ENCODE measurements at regions not wholly inside any gene's neighbourhood (a gene's known extent, or its start where the extent isn't known, plus 50 kb on each side); places are given as distances from the start of the nearest gene placed in this dataset.

DNA sequence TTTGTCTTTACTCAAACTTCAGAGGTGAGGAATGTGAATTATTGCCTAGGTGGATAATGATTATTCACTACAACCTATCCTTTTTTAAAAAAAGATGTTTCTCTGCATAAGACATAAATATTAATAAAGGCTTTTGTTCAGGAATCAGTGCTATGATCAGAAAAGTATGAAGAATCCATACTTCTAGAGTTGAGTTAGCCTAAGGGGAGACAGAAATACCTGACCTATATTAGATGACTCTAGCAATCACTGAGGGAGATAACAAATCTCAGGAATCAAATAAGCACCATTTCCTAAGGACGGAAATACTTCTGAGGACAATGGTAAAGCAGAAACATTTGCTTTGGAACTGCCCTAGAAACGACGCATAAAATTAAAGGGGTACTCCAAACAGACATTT lies 763.8 kb downstream of the GBE1 start:
- ATAC-seq (no peak), DNase-seq (no peak)
- Histone ChIP-seq H3K27ac (no peak overlapping the region), H3K4me3 (no peak overlapping the region), H3K36me3 (no peaks in the 10 kb centered on the region), H3K27me3 (no peaks in the 10 kb centered on the region), H3K9me3 (peaks cover 0 to 3% (median 0%) of the 10 kb centered on the region in 12 donors), H3K4me1 (no peaks in the 10 kb centered on the region)
- 67 to 78% (median 70%) methylated on average over 3 of the region's 3 CpGs for WGBS, 4 donors
- intact Hi-C loops (cut with DNase I): no loop called here
- TF ChIP-seq POLR2A (IDR thresholded peaks at IDR 0.05): no peak
- TF ChIP-seq, protein P1, sequence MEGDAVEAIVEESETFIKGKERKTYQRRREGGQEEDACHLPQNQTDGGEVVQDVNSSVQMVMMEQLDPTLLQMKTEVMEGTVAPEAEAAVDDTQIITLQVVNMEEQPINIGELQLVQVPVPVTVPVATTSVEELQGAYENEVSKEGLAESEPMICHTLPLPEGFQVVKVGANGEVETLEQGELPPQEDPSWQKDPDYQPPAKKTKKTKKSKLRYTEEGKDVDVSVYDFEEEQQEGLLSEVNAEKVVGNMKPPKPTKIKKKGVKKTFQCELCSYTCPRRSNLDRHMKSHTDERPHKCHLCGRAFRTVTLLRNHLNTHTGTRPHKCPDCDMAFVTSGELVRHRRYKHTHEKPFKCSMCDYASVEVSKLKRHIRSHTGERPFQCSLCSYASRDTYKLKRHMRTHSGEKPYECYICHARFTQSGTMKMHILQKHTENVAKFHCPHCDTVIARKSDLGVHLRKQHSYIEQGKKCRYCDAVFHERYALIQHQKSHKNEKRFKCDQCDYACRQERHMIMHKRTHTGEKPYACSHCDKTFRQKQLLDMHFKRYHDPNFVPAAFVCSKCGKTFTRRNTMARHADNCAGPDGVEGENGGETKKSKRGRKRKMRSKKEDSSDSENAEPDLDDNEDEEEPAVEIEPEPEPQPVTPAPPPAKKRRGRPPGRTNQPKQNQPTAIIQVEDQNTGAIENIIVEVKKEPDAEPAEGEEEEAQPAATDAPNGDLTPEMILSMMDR (IDR thresholded peaks at IDR 0.05): no peak

DNA sequence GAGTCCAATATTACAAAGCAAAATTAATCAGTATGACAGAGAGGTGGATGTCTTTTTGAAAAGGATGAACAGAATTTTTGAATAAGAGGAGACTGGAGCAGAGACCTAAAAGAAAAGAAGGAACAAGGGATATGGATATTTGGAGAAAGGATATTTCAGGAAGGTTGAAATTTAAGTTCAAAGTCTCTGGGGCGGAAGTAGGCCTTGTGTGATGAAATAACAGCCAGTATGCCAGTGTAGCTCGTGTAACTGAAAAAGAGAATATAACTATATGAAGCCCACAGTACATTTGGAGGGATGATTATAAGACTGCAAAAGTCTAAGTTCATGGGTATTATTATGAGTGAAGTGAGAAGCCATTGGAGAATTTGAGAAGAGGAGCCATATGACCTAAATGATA lies 766.7 kb downstream of the GBE1 start:
- H3K36me3 ChIP-seq: no peaks in the 10 kb centered on the region
- H3K27ac ChIP-seq: no peak overlapping the region
- no peak overlapping the region for H3K4me3 ChIP-seq
- intact Hi-C loops (cut with DNase I): no loop called here
- no peak for ATAC-seq
- WGBS, 4 donors: 67 to 79% (median 75%) methylated on average over 2 of the region's 2 CpGs
- TF ChIP-seq, protein P1 (IDR thresholded peaks at IDR 0.05): no peak
- no peak for TF ChIP-seq POLR2A (IDR thresholded peaks at IDR 0.05)
- DNase-seq: no peak
- peaks cover 0 to 4% (median 0%) of the 10 kb centered on the region in 12 donors for H3K9me3 ChIP-seq
- no peaks in the 10 kb centered on the region for H3K27me3 ChIP-seq
- no peaks in the 10 kb centered on the region for H3K4me1 ChIP-seq

DNA sequence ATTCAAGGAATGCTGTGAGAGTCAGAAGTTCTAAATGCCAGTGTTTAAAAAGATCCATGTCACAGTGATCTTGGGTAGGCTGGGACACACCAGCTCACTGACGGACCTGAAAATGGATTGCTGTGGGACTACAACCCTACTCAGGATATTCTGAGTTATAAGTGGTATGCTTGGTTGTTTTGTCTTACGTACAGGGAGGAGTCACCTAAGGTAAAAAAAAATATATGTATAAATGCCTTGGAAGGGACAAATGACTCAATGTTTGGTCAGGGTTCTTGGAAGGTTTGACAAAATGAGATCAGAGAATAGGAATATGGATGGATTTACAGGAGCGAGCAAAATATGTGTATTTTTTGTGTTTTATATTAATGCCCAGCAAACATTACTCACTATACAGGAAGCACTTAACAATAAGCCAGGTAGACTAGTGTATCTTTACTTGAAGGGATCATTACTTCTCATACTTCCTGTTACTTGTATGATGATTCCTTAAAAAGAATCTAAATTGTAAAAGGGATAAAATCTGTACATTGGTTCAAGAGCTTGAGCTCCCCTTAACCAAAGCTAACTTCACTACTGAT lies 767.3 kb downstream of the GBE1 start:
- ATAC-seq: no peak
- no peak for TF ChIP-seq POLR2A (IDR thresholded peaks at IDR 0.05)
- TF ChIP-seq, protein P1 (IDR thresholded peaks at IDR 0.05): no peak

DNA sequence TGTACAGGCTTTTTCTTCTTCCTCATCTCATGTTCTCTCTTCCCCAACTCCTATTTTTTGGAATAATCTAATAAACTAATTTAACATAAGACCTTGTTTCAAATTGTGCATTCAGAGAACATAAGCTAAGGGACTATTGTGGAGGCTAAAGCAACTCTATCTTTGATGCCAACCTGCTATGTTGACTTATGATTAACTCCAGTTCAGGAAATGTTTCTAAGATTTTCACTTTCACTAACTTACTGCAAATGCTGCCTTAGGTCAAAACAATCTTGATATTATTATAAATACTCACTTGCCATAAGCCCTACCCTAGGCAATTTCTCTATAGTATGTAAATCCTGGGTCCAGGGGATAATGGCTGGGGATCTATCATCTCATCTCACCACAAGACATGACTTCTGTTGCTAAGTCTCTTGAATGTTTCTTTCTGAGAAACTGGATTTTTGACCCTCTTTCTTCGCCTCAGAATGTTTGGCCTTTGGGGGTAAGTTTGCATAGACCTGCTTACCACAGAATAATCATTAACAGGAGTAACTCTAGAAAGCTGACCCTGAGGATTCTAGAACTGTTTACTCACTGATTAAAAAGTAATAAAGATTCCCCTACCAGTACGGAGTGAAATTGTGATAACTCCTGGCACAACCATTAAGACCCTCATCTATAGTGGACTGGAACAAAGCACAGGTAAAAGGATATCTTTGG lies 768.1 kb downstream of the GBE1 start:
- H3K4me3 ChIP-seq: no peak overlapping the region
- DNase-seq (no peak), ATAC-seq (no peak)
- whole genome bisulfite sequencing, 4 donors: 63 to 77% (median 72%) methylated on average over 2 of the region's 2 CpGs
- H3K9me3 ChIP-seq: peaks cover 0 to 5% (median 0%) of the 10 kb centered on the region in 12 donors
- TF ChIP-seq, protein P1 (IDR thresholded peaks at IDR 0.05): no peak
- TF ChIP-seq POLR2A (IDR thresholded peaks at IDR 0.05): no peak
- intact Hi-C loops (cut with DNase I): no loop called here
- no peaks in the 10 kb centered on the region for H3K27me3 ChIP-seq
- no peaks in the 10 kb centered on the region for H3K4me1 ChIP-seq
- no peaks in the 10 kb centered on the region for H3K36me3 ChIP-seq
- H3K27ac ChIP-seq: no peak overlapping the region

More for the DNA sequence above, 767.3 kb downstream of the GBE1 start:
- WGBS, 4 donors: 83 to 87% (median 84%) methylated on average over 3 of the region's 3 CpGs
- Histone ChIP-seq H3K27me3 (no peaks in the 10 kb centered on the region), H3K36me3 (no peaks in the 10 kb centered on the region), H3K4me1 (no peaks in the 10 kb centered on the region), H3K27ac (no peak overlapping the region), H3K9me3 (peaks cover 0 to 4% (median 0%) of the 10 kb centered on the region in 12 donors), H3K4me3 (no peak overlapping the region)
- intact Hi-C loops (cut with DNase I): no loop called here
- no peak for DNase-seq

All from heart left ventricle (tissue), 16 donors.